ENCODE measurements at regions not wholly inside any gene's neighbourhood (a gene's known extent, or its start where the extent isn't known, plus 50 kb on each side); places are given as distances from the start of the nearest gene placed in this dataset.

DNA sequence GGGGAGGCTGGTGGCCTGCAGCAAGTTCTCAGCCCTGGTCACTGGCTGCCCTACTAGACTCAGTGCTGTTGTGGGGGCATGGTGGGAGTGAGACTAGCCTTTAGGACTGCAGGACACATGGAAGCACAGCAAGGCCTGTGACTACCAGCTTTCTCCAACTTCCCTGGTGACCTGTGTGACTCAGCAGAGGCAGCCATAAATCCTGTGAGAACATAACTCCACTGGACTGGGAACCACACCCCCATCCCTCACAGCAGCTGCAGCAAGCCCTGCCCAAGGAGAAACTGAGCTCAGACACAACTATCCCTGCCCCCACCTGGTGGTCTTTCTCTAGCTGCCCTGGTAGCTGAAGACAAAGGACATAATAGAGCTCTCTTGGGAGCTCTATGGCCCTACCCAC is 111.3 kb downstream of the DCLK3 start:
- TF ChIP-seq ZNF207 (IDR thresholded peaks at IDR 0.05; ENCODE audit: borderline replicate concordance) (no peak), NFYB (IDR thresholded peaks at IDR 0.05; ENCODE audit: insufficient read depth, low read depth, low read length) (no peak), SMAD1 (IDR thresholded peaks at IDR 0.05; ENCODE audit: low read depth, partially characterized antibody) (no peak), EZH2 (IDR thresholded peaks at IDR 0.05; ENCODE audit: borderline replicate concordance, control insufficient read depth, low read depth, low read length) (no peak), ATF2 (IDR thresholded peaks at IDR 0.05; ENCODE audit: low read length) (no peak), REST (IDR thresholded peaks at IDR 0.05; ENCODE audit: low read depth, low read length) (no peak), BCL11A (IDR thresholded peaks at IDR 0.05; ENCODE audit: low read depth, low read length) (no peak), POLR2A (IDR thresholded peaks at IDR 0.05; ENCODE audit: low read depth, low read length) (no peak), RAD21 (IDR thresholded peaks at IDR 0.05; ENCODE audit: insufficient read depth, low read depth, low read length) (no peak), BRCA1 (IDR thresholded peaks at IDR 0.05; ENCODE audit: low read depth, low read length) (no peak)
- TF ChIP-seq, protein P1, sequence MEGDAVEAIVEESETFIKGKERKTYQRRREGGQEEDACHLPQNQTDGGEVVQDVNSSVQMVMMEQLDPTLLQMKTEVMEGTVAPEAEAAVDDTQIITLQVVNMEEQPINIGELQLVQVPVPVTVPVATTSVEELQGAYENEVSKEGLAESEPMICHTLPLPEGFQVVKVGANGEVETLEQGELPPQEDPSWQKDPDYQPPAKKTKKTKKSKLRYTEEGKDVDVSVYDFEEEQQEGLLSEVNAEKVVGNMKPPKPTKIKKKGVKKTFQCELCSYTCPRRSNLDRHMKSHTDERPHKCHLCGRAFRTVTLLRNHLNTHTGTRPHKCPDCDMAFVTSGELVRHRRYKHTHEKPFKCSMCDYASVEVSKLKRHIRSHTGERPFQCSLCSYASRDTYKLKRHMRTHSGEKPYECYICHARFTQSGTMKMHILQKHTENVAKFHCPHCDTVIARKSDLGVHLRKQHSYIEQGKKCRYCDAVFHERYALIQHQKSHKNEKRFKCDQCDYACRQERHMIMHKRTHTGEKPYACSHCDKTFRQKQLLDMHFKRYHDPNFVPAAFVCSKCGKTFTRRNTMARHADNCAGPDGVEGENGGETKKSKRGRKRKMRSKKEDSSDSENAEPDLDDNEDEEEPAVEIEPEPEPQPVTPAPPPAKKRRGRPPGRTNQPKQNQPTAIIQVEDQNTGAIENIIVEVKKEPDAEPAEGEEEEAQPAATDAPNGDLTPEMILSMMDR (IDR thresholded peaks at IDR 0.05 in 2 of 3, conservative IDR thresholded peaks at IDR 0.05 in 1 of 3; ENCODE audit: control insufficient read depth in 2 of 3, extremely low read depth in 1 of 3, insufficient read depth in 1 of 3, low read depth in 3 of 3, low read length in 3 of 3) = no peak

All from GM12878 (cell line).